ENCODE measurements at regions not wholly inside any gene's neighbourhood (a gene's known extent, or its start where the extent isn't known, plus 50 kb on each side); places are given as distances from the start of the nearest gene placed in this dataset.
"Not testable (repeated sequence)": the region's sequence is repeated elsewhere in the genome, so short reads cannot be mapped to it uniquely, and the experiment has no call there.

DNA sequence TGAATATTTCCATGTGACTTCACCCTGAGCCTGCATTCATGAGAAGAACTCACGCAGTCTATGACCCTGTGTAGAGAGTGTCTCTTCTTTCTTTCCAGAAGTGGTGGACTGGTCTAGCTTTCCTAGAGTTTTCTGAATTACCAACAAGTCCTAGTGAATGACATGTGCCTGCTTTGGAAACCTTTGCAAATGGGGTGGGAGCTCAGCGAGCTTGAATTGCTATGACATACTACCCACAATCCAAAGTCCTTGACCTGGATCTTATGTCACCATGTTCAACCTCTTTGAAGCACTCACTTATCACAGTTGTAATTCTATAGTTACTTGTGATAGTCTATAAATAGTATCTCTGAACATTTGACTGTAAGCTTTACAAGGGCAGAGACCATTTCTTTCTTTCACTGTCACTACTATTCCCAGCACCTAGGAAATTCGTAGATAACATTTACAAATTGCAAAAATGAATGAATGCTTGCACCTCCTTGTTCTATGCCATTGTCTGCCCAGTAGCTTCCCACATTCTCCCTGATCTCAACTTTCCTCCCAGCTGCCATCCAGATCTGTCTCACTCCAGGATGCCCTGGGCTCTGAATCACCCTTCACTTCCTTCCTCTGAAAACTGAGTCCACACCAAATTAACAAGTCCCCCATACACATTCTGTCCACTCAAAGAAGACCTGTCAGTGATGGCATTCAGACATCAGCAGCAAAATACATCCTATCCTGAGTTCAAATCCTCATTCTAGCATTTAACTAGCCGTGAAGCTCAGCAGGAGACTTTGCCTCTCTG lies 201.9 kb upstream of the SESN3 start:
- no peak for DNase-seq (ENCODE audit: extremely low read depth in 1 of 11, low read depth in 9 of 11, low spot score in 4 of 11)

DNA sequence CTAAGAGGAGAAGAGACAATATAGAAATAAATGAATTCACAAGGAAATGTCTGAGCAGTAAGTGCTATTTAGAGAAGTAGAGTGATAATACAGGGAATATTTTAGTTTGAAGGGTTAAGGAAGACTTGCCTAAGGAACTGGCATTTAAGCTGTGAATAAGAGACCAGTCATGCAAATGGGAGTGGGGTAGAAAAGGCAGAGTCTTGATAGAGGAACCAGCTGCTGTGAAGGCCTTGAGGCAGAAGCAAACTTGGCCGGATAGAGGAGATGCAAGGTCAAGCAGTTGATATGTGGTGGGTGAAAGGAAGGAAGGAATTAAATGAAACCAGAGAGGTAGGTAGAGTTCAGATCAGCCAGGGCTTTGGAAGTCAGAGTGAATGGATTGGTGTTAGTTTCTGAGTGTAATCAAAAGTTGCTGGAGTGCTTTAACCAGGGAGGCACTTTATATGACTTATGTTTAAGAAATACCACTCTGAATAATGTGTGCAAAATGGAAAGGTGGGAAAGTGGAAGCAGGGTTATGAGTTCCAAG lies 198.4 kb upstream of the SESN3 start:
- DNase-seq (ENCODE audit: extremely low read depth in 1 of 11, low read depth in 9 of 11, low spot score in 4 of 11), result no peak

DNA sequence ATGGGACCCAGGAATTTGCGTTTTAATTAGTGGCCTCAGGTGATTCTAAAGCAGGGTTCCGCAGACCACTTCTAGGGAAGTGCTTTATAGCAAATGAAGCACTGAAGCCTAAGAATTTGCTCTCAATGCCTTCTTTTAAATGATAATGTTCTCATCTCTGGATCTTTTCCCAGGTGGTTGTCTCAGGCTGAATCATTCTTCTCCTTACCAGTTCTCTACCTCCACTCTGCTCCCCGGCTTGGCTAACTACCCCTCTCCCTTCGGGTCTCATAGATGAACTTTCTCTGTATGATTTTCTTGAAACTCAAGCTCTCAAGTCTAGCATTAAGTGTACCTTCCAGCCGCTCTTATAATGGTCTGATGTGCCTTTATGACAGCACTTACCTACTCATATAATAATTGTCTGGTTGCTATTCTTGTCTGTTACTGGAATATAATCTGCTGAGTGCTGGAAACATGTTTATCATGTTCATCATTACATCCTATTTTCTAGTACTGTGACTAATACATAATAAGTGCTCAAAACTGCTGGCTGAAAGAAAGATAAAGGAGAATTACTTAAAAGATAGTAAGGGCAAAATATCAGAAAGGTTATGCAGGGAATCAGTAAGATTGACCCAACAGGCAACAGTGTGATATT lies 195.9 kb upstream of the SESN3 start:
- DNase-seq (ENCODE audit: extremely low read depth in 1 of 11, low read depth in 9 of 11, low spot score in 4 of 11), result no peak

DNA sequence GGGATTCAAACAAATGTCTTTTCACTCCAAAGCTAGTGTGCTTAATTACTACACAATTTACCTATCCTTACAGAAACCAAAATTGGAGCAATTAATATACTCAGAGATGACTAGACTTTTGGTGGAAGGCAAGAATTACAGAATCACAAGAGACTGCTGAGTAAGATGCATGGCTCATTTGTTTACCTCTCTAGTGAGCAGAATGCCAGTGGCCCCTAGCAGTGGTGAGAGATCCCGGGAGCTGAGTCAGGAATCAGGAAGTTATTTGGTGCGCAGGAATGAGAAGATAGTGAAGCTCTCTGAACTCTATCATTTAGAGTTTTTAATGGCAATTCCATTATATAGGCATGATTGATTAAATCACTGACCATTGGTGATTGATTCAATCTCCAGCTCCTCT lies 188.9 kb upstream of the SESN3 start:
- no peak for DNase-seq (ENCODE audit: extremely low read depth in 1 of 11, low read depth in 9 of 11, low spot score in 4 of 11)

DNA sequence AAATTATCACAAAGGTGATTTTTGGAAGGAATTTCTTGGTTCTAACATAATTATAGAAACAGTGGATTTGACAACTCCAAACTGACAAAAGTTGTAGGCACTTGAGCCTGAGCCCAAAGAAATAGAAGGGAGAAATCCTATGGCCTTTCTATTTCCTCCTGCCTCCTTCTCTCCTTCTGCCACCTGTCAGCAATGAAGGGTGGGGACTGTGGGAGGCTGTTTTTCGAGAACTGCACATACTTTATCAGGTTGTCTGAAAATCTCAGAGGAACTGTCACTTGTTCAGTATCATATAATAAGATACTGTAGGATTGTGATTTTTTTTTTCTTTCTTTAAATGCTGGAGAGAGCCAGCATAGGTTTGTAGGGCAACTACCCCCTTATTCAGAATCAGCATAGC lies 187.9 kb upstream of the SESN3 start:
- DNase-seq (ENCODE audit: extremely low read depth in 1 of 11, low read depth in 9 of 11, low spot score in 4 of 11), result no peak

DNA sequence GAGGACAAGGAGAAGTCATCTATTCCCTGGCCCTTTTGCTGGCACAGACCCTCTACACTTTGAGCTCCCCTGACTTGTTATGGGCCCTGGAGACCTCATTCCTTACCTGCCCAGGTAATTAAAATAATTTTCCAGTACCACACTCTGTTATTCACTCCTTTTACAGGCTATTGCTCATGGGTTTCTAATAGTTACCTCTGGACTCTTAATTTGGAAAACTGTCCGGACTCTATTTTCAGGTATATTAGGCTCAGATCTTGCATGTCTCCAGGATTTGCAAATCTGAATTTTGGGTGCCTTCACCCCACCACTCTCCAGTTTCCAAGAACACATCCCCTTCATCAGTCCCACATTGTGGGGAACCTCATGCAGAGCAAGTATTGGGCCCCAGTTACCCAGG lies 186.8 kb upstream of the SESN3 start:
- no peak for DNase-seq (ENCODE audit: extremely low read depth in 1 of 11, low read depth in 9 of 11, low spot score in 4 of 11)

DNA sequence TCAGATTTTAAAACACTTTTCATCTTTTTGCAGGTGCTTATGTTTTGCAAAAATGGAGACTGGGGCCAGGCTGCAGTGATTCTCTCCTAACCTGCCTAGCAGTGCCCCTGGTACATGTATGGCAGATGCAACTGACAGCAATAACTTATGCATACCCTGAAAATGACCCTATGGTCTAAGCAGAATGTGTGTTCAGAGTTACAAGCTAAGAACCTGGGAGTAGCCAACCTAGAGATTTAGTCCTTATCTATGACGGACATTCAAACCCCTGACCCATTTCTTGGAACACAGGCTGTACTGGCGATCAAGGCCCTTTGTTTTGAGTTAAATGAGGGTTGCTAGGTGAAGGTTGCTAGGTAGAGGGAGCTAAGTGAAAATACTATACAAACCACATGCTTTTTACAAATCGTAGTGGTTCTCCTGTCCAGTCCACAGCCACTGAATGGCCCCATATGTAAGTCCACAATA lies 184.9 kb upstream of the SESN3 start:
- DNase-seq (ENCODE audit: extremely low read depth in 1 of 11, low read depth in 9 of 11, low spot score in 4 of 11), result no peak

DNA sequence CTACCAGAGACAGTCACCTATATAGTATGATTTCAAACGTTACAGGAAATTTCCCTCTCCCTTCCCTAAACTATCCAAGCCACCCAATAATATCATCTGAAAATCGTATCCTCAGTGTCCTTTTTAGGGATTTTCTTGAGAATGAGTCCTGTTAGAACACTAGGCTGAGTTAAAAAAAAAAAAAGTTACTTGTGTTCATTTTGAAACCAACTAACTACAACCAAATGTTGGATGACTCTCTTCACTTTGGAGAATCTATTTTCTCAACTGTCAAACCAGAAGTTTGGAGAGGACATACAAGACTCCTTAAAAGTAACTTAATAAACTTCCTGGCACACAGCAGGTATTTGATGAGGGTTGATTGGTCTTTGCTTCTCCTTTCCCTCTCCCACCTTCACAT lies 183.2 kb upstream of the SESN3 start:
- DNase-seq (ENCODE audit: extremely low read depth in 1 of 11, low read depth in 9 of 11, low spot score in 4 of 11), result no peak

DNA sequence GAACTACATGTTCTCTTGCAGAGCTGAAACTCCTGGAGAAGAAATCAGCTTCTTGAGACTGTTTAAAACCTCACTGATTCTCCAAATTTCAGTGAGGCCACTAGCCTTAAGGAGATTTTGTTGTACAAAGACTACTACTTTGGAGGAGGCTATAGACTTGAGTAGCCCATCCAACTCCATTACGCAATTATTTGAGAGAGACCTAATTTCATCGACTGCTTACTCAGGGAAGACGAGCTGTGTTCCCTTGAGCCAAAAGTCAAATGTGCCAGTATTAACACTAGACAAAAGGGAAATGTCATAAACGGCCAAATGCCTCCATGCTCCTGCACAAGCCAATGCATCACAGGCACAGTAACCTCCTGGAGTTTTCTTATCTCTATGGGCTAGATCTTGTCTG lies 182.8 kb upstream of the SESN3 start:
- DNase-seq (ENCODE audit: extremely low read depth in 1 of 11, low read depth in 9 of 11, low spot score in 4 of 11), result no peak

DNA sequence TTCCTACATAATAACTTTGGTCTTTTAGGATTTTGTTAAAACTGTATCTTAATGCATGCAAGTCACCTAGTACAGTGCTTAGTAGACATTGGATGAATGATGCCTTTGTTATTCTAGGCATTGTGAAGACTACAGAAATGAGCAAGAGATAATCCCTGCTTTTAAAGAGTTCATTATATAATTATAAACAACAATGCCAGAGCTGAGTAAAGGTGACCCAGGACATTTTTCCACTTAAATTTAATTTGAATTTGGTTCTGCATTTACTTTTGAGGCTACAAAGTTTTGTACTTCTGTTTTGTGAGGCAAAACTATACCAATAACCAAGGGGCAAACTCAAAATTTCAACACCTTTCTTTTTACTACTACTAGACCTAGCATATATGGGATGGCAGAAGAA lies 182.0 kb upstream of the SESN3 start:
- no peak for DNase-seq (ENCODE audit: extremely low read depth in 1 of 11, low read depth in 9 of 11, low spot score in 4 of 11)

DNA sequence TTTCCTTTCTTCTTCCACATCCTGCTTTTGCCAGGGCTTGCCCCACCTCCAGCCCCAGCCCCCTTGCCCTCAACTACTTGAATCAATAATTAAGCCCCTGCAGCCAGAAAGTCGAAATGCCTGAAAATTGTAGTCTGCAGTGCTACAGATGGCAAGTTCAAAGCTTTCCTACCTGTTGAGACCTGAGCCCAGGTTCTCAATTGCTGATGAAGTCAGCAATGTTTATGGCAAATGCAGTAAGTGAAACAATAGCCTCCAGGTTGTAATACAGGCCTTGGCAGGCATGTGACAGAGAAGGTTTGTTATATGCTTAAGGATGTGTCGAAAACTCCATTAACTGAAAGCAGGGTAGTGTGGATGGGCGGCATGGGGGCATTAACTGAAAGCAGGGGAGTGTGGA lies 181.1 kb upstream of the SESN3 start:
- no peak for DNase-seq (ENCODE audit: extremely low read depth in 1 of 11, low read depth in 9 of 11, low spot score in 4 of 11)

DNA sequence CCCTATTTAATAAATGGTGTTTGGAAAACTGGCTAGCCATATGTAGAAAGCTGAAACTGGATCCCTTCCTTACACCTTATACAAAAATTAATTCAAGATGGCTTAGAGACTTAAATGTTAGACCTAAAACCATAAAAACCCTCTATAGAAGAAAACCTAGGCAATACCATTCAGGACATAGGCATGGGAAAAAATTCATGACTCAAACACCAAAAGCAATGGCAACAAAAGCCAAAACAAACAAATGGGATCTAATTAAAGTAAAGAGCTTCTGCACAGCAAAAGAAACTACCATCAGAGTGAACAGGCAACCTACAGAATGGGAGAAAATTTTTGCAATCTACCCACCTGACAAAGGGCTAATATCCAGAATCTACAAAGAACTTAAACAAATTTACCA lies 179.7 kb upstream of the SESN3 start:
- not testable (repeated sequence) for DNase-seq (ENCODE audit: extremely low read depth in 1 of 11, low read depth in 9 of 11, low spot score in 4 of 11)

DNA sequence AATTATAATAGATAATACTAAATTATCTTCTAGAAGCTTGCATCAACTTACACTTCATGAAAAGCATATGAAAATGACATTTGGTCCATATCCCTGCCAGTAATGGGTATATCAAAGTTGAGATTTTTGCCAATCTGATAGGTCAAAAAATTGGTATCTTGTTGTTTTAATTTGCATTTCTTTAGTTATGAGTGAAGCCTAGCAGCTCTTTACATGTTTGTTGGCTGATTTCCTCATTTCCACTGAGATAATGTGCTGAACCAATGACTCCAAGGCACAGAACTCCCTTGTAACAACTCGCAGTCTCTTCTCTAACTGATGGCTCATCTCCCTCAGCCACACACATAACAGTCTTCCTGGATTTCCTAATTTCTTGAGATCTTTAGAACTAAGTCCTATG lies 175.3 kb upstream of the SESN3 start:
- DNase-seq (ENCODE audit: extremely low read depth in 1 of 11, low read depth in 9 of 11, low spot score in 4 of 11), result no peak

DNA sequence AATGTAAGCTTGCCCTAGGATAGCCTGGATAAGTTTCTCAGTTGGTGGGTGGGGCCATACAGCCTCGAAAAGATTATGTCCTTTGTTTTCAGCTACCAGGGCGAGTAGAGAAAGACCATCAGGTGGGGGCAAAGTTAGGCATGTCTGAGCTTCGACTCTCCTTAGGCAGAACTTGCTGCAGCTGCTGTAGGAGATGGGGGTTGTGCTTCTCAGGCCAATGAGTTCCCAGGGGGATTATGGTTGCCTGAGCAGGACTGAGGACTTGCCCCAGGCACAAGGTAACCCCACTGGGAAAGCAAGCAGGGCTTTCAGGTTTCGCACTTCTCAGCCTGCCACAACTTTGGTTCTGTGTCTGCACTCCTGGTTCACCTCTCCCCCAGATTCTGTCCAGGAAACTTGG lies 173.4 kb upstream of the SESN3 start:
- no peak for DNase-seq (ENCODE audit: extremely low read depth in 1 of 11, low read depth in 9 of 11, low spot score in 4 of 11)

DNA sequence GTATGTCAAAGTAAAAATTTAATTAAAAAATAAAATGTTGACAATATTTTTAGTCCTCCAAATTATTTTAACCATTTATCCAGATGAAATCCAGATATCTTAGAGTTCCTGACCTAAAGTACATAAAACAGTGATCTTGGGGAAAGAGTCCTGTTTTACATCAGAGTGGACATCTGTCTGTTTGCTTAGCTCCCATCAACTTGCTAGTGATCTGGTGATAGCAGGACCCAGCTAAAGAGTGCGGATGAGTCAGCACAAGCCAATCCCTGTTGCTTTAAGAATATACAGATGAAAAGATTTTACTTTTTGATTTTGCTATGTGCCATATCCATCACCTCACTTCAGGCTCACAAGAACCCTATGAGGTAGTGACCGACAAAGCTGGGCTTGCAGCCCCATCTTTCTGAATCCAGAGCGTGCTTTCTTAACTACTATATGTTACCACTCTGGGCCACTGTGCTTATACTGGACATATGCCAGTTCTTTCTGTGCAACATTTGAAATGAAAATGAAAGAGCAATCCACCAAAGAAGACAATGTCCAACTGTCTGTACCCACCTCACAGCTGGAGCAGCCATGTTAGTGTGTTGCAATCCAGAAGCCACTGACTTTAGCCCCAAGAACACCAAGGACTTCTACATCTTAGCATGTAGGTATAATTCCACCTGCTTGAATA lies 167.6 kb upstream of the SESN3 start:
- DNase-seq (ENCODE audit: extremely low read depth in 1 of 11, low read depth in 9 of 11, low spot score in 4 of 11), result no peak

DNA sequence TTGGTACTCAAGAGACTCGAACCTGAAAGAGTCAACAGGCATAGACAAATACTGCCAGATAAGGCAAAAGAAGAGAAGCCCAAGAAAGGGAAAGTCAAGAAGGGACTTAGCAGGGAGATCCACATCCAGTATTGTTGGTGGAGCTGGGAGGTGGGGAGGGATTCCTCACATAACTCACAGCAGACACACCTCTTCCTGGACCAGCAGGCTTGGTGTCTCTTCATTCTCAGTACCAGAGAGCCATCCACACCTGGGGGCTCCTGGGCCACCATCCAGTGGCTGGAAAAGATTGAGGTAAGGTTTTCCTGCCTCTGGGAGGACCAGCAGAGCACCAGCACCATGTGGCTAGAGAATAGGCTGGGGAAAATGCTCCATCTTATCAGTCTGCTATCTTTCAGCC lies 161.6 kb upstream of the SESN3 start:
- DNase-seq (ENCODE audit: extremely low read depth in 1 of 11, low read depth in 9 of 11, low spot score in 4 of 11), result no peak

DNA sequence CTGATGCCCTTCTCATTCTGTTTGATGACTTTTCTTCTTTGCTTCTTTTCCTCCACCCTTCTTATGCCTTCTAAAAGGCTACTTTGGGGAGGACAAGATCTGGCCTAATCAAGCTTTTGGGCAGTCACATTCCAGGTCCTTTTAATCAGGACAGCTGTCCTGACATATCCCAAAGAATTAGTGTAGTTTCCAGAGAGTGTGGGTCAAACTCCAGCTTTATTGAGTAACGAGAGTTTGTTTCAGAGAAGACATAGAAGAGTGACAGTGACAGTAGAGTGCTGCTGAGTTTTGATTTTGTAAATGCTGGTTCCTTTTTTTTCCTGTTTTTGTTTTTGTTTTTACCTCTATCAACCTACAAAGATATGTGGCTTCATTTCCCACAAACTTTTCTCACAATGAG lies 158.4 kb upstream of the SESN3 start:
- DNase-seq (ENCODE audit: extremely low read depth in 1 of 11, low read depth in 9 of 11, low spot score in 4 of 11), result no peak

DNA sequence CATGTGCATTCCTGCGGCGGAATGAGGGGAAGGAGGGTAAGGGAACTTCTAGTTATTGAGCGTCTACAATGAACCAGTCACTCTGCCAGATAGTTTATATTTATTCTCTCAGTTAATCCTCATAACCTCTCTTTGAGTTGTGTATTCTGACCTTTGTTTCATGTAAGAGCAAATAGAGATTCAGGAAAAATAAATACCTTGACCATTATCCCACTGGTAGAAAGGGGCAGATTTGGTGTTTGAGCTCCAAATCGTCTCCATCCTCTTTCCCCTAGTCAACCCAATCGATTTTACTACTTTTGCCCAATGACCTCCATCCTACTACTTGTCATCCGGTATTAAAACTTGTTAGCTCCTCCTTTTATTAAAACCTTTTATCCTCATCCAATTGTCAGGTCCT lies 157.1 kb upstream of the SESN3 start:
- DNase-seq (ENCODE audit: extremely low read depth in 1 of 11, low read depth in 9 of 11, low spot score in 4 of 11), result no peak

DNA sequence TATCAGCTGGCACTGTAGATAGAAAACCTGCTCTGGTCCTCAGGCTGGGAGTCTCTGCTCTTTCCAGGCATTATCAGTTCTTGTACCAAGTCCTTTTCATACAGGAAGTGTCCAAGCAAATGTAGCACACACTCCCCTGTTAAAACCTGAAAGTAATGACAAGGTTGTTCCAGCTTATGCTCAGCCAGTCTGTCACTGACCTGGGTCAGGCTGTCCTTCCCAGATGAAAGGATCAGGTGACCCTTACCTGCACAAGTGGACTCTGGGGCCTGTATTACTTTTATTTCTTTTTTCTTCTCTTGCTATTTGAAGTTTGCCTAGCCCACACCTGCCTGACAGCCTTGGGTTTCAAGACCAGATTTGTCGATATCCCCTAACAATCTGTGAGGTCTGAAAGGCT lies 156.3 kb upstream of the SESN3 start:
- no peak for DNase-seq (ENCODE audit: extremely low read depth in 1 of 11, low read depth in 9 of 11, low spot score in 4 of 11)

DNA sequence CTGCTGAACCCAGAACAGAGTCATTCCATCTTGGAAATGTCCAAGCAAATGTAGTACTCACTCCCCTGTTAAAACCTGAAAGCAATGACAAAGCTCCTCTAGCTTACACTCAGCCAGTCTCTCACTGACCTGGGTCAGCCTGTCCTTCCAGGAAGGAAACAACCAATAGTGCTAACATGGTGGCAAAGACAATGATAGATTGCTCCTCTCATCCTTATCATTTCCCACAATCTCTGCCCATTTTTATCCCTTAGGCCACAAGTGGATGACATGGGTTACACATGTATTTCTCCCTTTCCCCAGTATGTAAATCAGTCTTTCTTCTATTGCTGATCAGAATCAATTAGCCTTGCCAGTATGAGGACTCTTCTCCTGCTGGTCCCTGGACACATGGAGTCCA lies 154.6 kb upstream of the SESN3 start:
- no peak for DNase-seq (ENCODE audit: extremely low read depth in 1 of 11, low read depth in 9 of 11, low spot score in 4 of 11)

All from renal cortex interstitium (tissue), 11 donors.